Sigmoid colon (tissue), 3 donors: ENCODE measurements at regions not wholly inside any gene's neighbourhood (a gene's known extent, or its start where the extent isn't known, plus 50 kb on each side); places are given as distances from the start of the nearest gene placed in this dataset.

Source experiments
- POLR2A ChIP-seq, 2 donors: fragments of 450-650 bp; IDR thresholded peaks; one replicate each; pipeline ENCODE4 v1.6.1; 2016; ENCODE audit warnings: antibody characterized with exemption in 2 of 2, mild to moderate bottlenecking in 2 of 2, moderate library complexity in 2 of 2
- TF ChIP-seq, protein P1 (sequence below), 4 experiments: fragments of 450-650 bp in 3 of 4; fragments of 200-600 bp in 1 of 4; IDR thresholded peaks; one replicate each; pipeline ENCODE4 v1.5.1; 2016 to 2019; ENCODE audit warnings: antibody characterized with exemption in 4 of 4, mild to moderate bottlenecking in 3 of 4, moderate library complexity in 2 of 4

DNA sequence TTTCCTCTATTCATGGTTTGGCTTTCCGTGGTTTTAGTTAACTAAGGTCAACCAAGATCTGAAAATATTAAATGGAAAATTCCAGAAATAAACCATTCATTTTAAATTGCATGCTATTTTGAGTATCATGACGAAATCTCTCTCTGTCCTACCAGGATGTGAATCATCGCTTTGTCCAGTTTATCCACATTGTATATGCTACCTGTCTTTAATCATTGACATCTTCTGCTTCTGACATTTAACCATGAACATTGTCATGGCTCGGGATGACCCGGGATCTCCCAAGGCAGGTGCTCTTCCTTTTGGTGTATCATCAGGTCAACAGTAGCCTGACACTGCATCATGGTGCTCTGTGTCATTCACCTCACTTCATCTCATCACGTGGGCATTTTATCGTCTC, 125.5 kb upstream of the HNRNPU start:
- TF ChIP-seq, protein P1, sequence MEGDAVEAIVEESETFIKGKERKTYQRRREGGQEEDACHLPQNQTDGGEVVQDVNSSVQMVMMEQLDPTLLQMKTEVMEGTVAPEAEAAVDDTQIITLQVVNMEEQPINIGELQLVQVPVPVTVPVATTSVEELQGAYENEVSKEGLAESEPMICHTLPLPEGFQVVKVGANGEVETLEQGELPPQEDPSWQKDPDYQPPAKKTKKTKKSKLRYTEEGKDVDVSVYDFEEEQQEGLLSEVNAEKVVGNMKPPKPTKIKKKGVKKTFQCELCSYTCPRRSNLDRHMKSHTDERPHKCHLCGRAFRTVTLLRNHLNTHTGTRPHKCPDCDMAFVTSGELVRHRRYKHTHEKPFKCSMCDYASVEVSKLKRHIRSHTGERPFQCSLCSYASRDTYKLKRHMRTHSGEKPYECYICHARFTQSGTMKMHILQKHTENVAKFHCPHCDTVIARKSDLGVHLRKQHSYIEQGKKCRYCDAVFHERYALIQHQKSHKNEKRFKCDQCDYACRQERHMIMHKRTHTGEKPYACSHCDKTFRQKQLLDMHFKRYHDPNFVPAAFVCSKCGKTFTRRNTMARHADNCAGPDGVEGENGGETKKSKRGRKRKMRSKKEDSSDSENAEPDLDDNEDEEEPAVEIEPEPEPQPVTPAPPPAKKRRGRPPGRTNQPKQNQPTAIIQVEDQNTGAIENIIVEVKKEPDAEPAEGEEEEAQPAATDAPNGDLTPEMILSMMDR (IDR thresholded peaks at IDR 0.05) = no peak
- no peak for TF ChIP-seq POLR2A (IDR thresholded peaks at IDR 0.05)
